CD8-positive, alpha-beta memory T cell (primary cell): ENCODE measurements at regions not wholly inside any gene's neighbourhood (a gene's known extent, or its start where the extent isn't known, plus 50 kb on each side); places are given as distances from the start of the nearest gene placed in this dataset.

ENCODE experiments used
- CTCF ChIA-PET: fragments of 350-600 bp; sonication (Branson Sonifier 250); formaldehyde crosslinking; loops from one replicate; lab custom pipeline; 2021; ENCODE audit warnings: antibody characterized with exemption; lab: Charles Lee
- POLR2A ChIA-PET: fragments of 350-600 bp; sonication (Branson Sonifier 250); formaldehyde crosslinking; loops from one replicate; lab custom pipeline; 2021; ENCODE audit warnings: antibody characterized with exemption; lab: Charles Lee
- DNase-seq, 5 donors: peaks; one replicate each; pipeline versions ENCODE4 v3.0.0 to v3.0.0-alpha.2; 2020 to 2022; ENCODE audit warnings: mixed read lengths in 1 of 5
- H3K27ac ChIP-seq: one replicate; pipeline ENCODE4 v1.7.0; 2013; ENCODE audit warnings: low read depth, mild to moderate bottlenecking, low read length, moderate library complexity
- H3K27me3 ChIP-seq: 2 replicates; pipeline ENCODE4 v1.7.0; 2013; ENCODE audit warnings: low read length, mild to moderate bottlenecking; ENCODE audit not compliant: insufficient read depth, poor library complexity, severe bottlenecking
- H3K36me3 ChIP-seq: 2 replicates; pipeline ENCODE4 v1.7.0; 2013; ENCODE audit warnings: mild to moderate bottlenecking, low read length, moderate library complexity; ENCODE audit not compliant: insufficient read depth
- H3K4me1 ChIP-seq: 2 replicates; pipeline ENCODE4 v1.7.0; 2013; ENCODE audit warnings: mild to moderate bottlenecking, low read length, moderate library complexity; ENCODE audit not compliant: insufficient read depth
- H3K4me3 ChIP-seq: 2 replicates; pipeline ENCODE4 v1.7.0; 2013; ENCODE audit warnings: mild to moderate bottlenecking, low read length
- H3K9me3 ChIP-seq: 2 replicates; pipeline ENCODE4 v1.7.0; 2013; ENCODE audit warnings: mild to moderate bottlenecking, low read length
- H3K27ac Mint-ChIP-seq, 8 donors: one replicate each; pipeline ENCODE4 v1.8.0; 2020 to 2021; ENCODE audit warnings: mixed read lengths in 8 of 8, mild to moderate bottlenecking in 6 of 8, inconsistent platforms in 3 of 8, moderate library complexity in 3 of 8
- H3K27me3 Mint-ChIP-seq, 2 donors: one replicate each; pipeline ENCODE4 v1.8.0; 2020 to 2021; ENCODE audit warnings: mixed read lengths in 2 of 2, mild to moderate bottlenecking in 1 of 2, moderate library complexity in 1 of 2
- H3K36me3 Mint-ChIP-seq, 3 donors: one replicate each; pipeline ENCODE4 v1.8.0; 2020 to 2021; ENCODE audit warnings: mixed read lengths in 3 of 3, inconsistent platforms in 1 of 3, mild to moderate bottlenecking in 1 of 3
- H3K4me1 Mint-ChIP-seq, 3 donors: one replicate each; pipeline ENCODE4 v1.8.0; 2020 to 2021; ENCODE audit warnings: mixed read lengths in 3 of 3, inconsistent platforms in 1 of 3, mild to moderate bottlenecking in 1 of 3
- H3K4me3 Mint-ChIP-seq, 7 donors: one replicate each; pipeline ENCODE4 v1.8.0; 2020 to 2021; ENCODE audit warnings: mixed read lengths in 7 of 7, mild to moderate bottlenecking in 6 of 7, moderate library complexity in 4 of 7, inconsistent platforms in 2 of 7
- H3K9me3 Mint-ChIP-seq, 5 donors: one replicate each; pipeline ENCODE4 v1.8.0; 2020 to 2022; ENCODE audit warnings: mixed read lengths in 5 of 5, mild to moderate bottlenecking in 3 of 5, moderate library complexity in 2 of 5, inconsistent platforms in 1 of 5

GRCh38 chr13:44212633-44213396, 160.8 kb upstream of the SERP2 start:
- DNase-seq = no peak
- CTCF ChIA-PET = no interaction called here
- Histone ChIP-seq H3K27me3 (no peaks in the 10 kb centered on the region), H3K9me3 (no peaks in the 10 kb centered on the region), H3K36me3 (no peaks in the 10 kb centered on the region), H3K27ac (no peak overlapping the region), H3K4me3 (no peak overlapping the region), H3K4me1 (no peaks in the 10 kb centered on the region)
- Mint-ChIP-seq H3K4me3 (no peak overlapping the region), H3K9me3 (no peaks in the 10 kb centered on the region), H3K27me3 (peaks cover 3 to 29% of the 10 kb centered on the region in 2 donors), H3K4me1 (no peaks in the 10 kb centered on the region), H3K36me3 (no peaks in the 10 kb centered on the region), H3K27ac (no peak overlapping the region)
- POLR2A ChIA-PET = no interaction called here

- H3K27me3 Mint-ChIP-seq = peaks cover 2 to 17% of the 10 kb centered on the region in 2 donors
- H3K36me3 ChIP-seq = no peaks in the 10 kb centered on the region
- CTCF ChIA-PET = interaction anchor here (0.8 kb wide), 1 partner anchor 313 kb away, joined by 3 read pairs; no protein-coding TSS in a partner anchor
These were observed 155.0 kb upstream of the SERP2 start for GRCh38 chr13:44218501-44219240.

GRCh38 chr13:44219577-44220548, 153.8 kb upstream of the SERP2 start:
- Histone ChIP-seq H3K36me3 (no peaks in the 10 kb centered on the region), H3K4me1 (no peaks in the 10 kb centered on the region), H3K9me3 (no peaks in the 10 kb centered on the region), H3K27me3 (no peaks in the 10 kb centered on the region), H3K27ac (no peak overlapping the region), H3K4me3 (no peak overlapping the region)
- H3K27ac Mint-ChIP-seq = no peak overlapping the region
- no peaks in the 10 kb centered on the region for H3K36me3 Mint-ChIP-seq
- no peak overlapping the region for H3K4me3 Mint-ChIP-seq
- H3K27me3 Mint-ChIP-seq = peaks cover 2 to 10% of the 10 kb centered on the region in 2 donors
- POLR2A ChIA-PET = no interaction called here
- CTCF ChIA-PET = no interaction called here
- H3K9me3 Mint-ChIP-seq = no peaks in the 10 kb centered on the region
- no peak for DNase-seq
- no peaks in the 10 kb centered on the region for H3K4me1 Mint-ChIP-seq

More at GRCh38 chr13:44218501-44219240, 155.0 kb upstream of the SERP2 start:
- no peaks in the 10 kb centered on the region for H3K36me3 Mint-ChIP-seq
- no peak overlapping the region for H3K4me3 ChIP-seq
- no peak for DNase-seq
- H3K27ac ChIP-seq = no peak overlapping the region
- H3K9me3 Mint-ChIP-seq = no peaks in the 10 kb centered on the region
- no peak overlapping the region for H3K27ac Mint-ChIP-seq
- no peaks in the 10 kb centered on the region for H3K9me3 ChIP-seq
- H3K27me3 ChIP-seq = no peaks in the 10 kb centered on the region
- H3K4me3 Mint-ChIP-seq = no peak overlapping the region
- POLR2A ChIA-PET = no interaction called here
- no peaks in the 10 kb centered on the region for H3K4me1 ChIP-seq
- no peaks in the 10 kb centered on the region for H3K4me1 Mint-ChIP-seq

GRCh38 chr13:44220948-44221347, 152.7 kb upstream of the SERP2 start:
- Mint-ChIP-seq H3K36me3 (no peaks in the 10 kb centered on the region), H3K4me1 (no peaks in the 10 kb centered on the region), H3K4me3 (no peak overlapping the region), H3K27ac (no peak overlapping the region), H3K9me3 (no peaks in the 10 kb centered on the region), H3K27me3 (peaks cover 0 to 6% of the 10 kb centered on the region in 2 donors)
- no peaks in the 10 kb centered on the region for H3K4me1 ChIP-seq
- no peaks in the 10 kb centered on the region for H3K27me3 ChIP-seq
- CTCF ChIA-PET = no interaction called here
- H3K4me3 ChIP-seq = no peak overlapping the region
- no peaks in the 10 kb centered on the region for H3K36me3 ChIP-seq
- no peaks in the 10 kb centered on the region for H3K9me3 ChIP-seq
- no peak overlapping the region for H3K27ac ChIP-seq
- no peak for DNase-seq
- POLR2A ChIA-PET = no interaction called here

- no peak overlapping the region for H3K4me3 Mint-ChIP-seq
- H3K4me1 Mint-ChIP-seq = no peaks in the 10 kb centered on the region
- Histone ChIP-seq H3K9me3 (no peaks in the 10 kb centered on the region), H3K27me3 (no peaks in the 10 kb centered on the region), H3K36me3 (no peaks in the 10 kb centered on the region), H3K27ac (no peak overlapping the region), H3K4me1 (no peaks in the 10 kb centered on the region), H3K4me3 (no peak overlapping the region)
- ChIA-PET POLR2A (no interaction called here), CTCF (no interaction called here)
- DNase-seq = no peak
- H3K36me3 Mint-ChIP-seq = no peaks in the 10 kb centered on the region
- no peak overlapping the region for H3K27ac Mint-ChIP-seq
- H3K9me3 Mint-ChIP-seq = no peaks in the 10 kb centered on the region
- H3K27me3 Mint-ChIP-seq = no peaks in the 10 kb centered on the region
These were observed 152.0 kb upstream of the SERP2 start for GRCh38 chr13:44221657-44222056.

GRCh38 chr13:44223770-44224444, 149.7 kb upstream of the SERP2 start:
- Mint-ChIP-seq H3K27ac (no peak overlapping the region), H3K9me3 (no peaks in the 10 kb centered on the region), H3K4me3 (no peak overlapping the region), H3K27me3 (peaks cover 0 to 3% of the 10 kb centered on the region in 2 donors), H3K36me3 (no peaks in the 10 kb centered on the region), H3K4me1 (no peaks in the 10 kb centered on the region)
- Histone ChIP-seq H3K27ac (no peak overlapping the region), H3K9me3 (no peaks in the 10 kb centered on the region), H3K27me3 (no peaks in the 10 kb centered on the region), H3K4me3 (no peak overlapping the region), H3K36me3 (no peaks in the 10 kb centered on the region), H3K4me1 (no peaks in the 10 kb centered on the region)
- POLR2A ChIA-PET = no interaction called here
- no peak for DNase-seq
- CTCF ChIA-PET = no interaction called here

GRCh38 chr13:44224450-44225149, 149.0 kb upstream of the SERP2 start:
- CTCF ChIA-PET = interaction anchor here (0.9 kb wide), 1 partner anchor 14 kb away, joined by 3 read pairs; no protein-coding TSS in a partner anchor
- no peak overlapping the region for H3K4me3 ChIP-seq
- H3K4me1 ChIP-seq = no peaks in the 10 kb centered on the region
- no peaks in the 10 kb centered on the region for H3K9me3 ChIP-seq
- POLR2A ChIA-PET = no interaction called here
- Mint-ChIP-seq H3K9me3 (no peaks in the 10 kb centered on the region), H3K36me3 (no peaks in the 10 kb centered on the region), H3K4me1 (no peaks in the 10 kb centered on the region), H3K4me3 (no peak overlapping the region), H3K27me3 (peaks cover 0 to 3% of the 10 kb centered on the region in 2 donors), H3K27ac (no peak overlapping the region)
- H3K27ac ChIP-seq = no peak overlapping the region
- DNase-seq = no peak
- H3K27me3 ChIP-seq = no peaks in the 10 kb centered on the region
- no peaks in the 10 kb centered on the region for H3K36me3 ChIP-seq
